ENCODE measurements at regions not wholly inside any gene's neighbourhood (a gene's known extent, or its start where the extent isn't known, plus 50 kb on each side); places are given as distances from the start of the nearest gene placed in this dataset.

DNA sequence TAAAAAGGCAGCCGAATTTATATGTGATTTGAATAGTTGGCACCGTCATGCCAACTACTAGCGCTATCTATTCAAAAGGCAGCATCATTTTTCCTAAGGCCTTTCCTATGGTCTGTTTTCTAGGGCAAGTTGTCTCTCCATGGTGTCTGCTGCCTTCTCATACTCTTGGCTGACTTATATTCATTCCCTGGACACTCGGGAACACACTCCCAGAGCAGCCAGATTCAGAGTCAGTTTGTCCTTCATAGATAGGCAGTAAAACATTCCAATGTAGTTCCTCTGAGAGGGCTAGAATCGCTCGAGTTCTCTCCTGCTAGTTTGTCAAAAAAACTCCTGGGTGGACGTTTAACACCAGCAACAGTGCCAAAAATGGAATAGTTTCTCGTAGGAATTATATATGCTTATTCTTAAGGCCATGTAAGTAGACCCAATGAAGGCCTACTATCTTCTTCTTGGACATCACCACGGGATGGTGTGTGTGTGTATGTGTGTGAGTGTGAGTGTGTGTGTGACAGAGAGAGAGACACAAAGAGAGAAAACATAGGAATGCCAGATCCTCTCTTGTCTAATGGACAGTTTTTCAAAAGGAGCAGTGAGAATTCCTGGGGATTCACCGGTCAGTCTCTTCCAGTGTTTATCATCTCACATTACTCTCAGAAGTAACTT lies 129.3 kb upstream of the CTAGE1 start:
- Histone ChIP-seq H3K27me3 (ENCODE audit: insufficient read depth, poor library complexity, severe bottlenecking) (no peaks in the 10 kb centered on the region), H3K27ac (replicated peaks) (no peak overlapping the region), H3K4me3 (replicated peaks; ENCODE audit: insufficient read depth, low read length) (no peak overlapping the region)
- TF ChIP-seq, protein P1, sequence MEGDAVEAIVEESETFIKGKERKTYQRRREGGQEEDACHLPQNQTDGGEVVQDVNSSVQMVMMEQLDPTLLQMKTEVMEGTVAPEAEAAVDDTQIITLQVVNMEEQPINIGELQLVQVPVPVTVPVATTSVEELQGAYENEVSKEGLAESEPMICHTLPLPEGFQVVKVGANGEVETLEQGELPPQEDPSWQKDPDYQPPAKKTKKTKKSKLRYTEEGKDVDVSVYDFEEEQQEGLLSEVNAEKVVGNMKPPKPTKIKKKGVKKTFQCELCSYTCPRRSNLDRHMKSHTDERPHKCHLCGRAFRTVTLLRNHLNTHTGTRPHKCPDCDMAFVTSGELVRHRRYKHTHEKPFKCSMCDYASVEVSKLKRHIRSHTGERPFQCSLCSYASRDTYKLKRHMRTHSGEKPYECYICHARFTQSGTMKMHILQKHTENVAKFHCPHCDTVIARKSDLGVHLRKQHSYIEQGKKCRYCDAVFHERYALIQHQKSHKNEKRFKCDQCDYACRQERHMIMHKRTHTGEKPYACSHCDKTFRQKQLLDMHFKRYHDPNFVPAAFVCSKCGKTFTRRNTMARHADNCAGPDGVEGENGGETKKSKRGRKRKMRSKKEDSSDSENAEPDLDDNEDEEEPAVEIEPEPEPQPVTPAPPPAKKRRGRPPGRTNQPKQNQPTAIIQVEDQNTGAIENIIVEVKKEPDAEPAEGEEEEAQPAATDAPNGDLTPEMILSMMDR (IDR thresholded peaks at IDR 0.05; ENCODE audit: insufficient read depth, low read length): no peak
- TF ChIP-seq, protein P2, sequence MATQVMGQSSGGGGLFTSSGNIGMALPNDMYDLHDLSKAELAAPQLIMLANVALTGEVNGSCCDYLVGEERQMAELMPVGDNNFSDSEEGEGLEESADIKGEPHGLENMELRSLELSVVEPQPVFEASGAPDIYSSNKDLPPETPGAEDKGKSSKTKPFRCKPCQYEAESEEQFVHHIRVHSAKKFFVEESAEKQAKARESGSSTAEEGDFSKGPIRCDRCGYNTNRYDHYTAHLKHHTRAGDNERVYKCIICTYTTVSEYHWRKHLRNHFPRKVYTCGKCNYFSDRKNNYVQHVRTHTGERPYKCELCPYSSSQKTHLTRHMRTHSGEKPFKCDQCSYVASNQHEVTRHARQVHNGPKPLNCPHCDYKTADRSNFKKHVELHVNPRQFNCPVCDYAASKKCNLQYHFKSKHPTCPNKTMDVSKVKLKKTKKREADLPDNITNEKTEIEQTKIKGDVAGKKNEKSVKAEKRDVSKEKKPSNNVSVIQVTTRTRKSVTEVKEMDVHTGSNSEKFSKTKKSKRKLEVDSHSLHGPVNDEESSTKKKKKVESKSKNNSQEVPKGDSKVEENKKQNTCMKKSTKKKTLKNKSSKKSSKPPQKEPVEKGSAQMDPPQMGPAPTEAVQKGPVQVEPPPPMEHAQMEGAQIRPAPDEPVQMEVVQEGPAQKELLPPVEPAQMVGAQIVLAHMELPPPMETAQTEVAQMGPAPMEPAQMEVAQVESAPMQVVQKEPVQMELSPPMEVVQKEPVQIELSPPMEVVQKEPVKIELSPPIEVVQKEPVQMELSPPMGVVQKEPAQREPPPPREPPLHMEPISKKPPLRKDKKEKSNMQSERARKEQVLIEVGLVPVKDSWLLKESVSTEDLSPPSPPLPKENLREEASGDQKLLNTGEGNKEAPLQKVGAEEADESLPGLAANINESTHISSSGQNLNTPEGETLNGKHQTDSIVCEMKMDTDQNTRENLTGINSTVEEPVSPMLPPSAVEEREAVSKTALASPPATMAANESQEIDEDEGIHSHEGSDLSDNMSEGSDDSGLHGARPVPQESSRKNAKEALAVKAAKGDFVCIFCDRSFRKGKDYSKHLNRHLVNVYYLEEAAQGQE (IDR thresholded peaks at IDR 0.05; ENCODE audit: insufficient replicate concordance, low read depth): no peak
- TF ChIP-seq POLR2AphosphoS5 (IDR thresholded peaks at IDR 0.05; ENCODE audit: low read depth) (no peak), GABPA (IDR thresholded peaks at IDR 0.05; ENCODE audit: low read depth) (no peak), SPI1 (IDR thresholded peaks at IDR 0.05; ENCODE audit: borderline replicate concordance, low read depth) (no peak)
- DNase-seq (ENCODE audit: low read depth in 1 of 2, low spot score in 1 of 2): no peak

DNA sequence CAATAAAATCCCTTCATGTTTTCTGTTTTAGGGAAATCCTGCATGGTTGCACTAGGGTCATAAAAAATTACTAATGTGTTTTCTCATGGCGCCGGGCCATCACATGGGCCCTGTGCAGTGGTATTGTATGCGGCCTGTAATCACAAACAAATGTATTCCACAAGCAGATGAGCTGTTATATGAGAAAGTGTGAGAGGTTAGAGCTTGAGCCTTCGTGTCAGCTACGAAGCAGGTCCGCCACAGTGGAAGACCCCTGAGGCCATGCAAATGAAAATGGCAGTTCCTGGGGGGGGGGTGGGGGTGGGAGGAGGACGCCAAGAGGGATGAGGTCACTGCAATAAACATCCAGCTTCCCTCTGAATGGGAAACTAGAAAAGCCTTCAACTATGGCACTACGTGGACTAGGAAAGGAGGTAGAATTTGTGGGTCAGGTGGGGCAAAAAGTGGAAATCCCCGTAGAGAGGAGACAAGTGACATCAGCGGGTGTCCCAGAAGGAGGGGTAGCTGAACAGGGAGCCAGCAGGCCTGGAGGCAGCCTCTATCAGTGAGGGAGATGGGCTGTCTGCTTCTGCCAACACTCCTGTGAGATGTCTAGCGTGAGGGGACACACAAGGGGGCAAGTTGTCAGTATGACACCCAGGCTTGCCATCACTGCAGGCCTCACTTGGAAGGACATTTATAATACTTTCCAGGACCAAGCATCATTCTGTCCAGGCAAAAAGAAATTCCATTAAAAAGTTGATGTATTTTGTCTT lies 130.3 kb upstream of the CTAGE1 start:
- H3K4me3 ChIP-seq (replicated peaks; ENCODE audit: insufficient read depth, low read length): no peak overlapping the region
- DNase-seq (ENCODE audit: low read depth in 1 of 2, low spot score in 1 of 2): no peak
- no peaks in the 10 kb centered on the region for H3K27me3 ChIP-seq (ENCODE audit: insufficient read depth, poor library complexity, severe bottlenecking)
- TF ChIP-seq, protein P1 (IDR thresholded peaks at IDR 0.05; ENCODE audit: insufficient read depth, low read length): no peak
- no peak overlapping the region for H3K27ac ChIP-seq (replicated peaks)

DNA sequence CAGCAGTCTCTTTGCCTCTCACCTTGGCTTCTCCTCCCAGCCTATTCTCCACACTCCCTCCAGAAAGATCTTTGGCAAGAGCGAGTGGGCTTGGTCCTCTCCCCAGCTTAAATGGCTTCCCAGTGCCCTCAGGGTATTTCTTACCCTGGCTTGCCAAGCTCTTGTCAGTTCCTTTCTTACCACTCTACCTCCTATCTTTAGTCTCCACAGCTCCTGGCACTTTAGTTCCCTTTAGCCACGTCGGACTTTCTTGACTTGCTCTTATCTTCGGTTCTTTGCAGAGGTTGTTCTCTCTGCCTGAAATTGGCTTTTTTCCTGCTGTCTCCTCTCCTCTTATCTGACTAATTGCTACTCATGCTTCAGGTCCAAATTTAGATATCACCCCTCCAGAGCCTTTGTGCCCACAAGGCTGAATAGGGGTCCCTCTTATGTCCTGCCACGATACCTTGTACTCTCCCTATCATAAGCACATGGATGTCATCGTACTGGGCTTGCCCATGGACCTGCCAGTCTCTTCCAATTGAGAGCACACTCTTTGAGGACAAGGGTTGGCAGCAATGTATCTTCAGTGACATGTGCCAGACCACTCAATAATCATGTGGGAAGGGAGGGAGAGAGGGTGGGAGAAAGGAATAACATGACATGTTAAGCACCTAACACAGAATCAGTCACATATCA lies 131.7 kb upstream of the CTAGE1 start:
- DNase-seq (ENCODE audit: low read depth in 1 of 2, low spot score in 1 of 2): no peak

More for the DNA sequence above, 131.7 kb upstream of the CTAGE1 start:
- no peak overlapping the region for H3K4me3 ChIP-seq (replicated peaks; ENCODE audit: insufficient read depth, low read length)
- no peak overlapping the region for H3K27ac ChIP-seq (replicated peaks)
- no peaks in the 10 kb centered on the region for H3K27me3 ChIP-seq (ENCODE audit: insufficient read depth, poor library complexity, severe bottlenecking)
- TF ChIP-seq GABPA (IDR thresholded peaks at IDR 0.05; ENCODE audit: low read depth) (no peak), POLR2AphosphoS5 (IDR thresholded peaks at IDR 0.05; ENCODE audit: low read depth) (no peak), SPI1 (IDR thresholded peaks at IDR 0.05; ENCODE audit: borderline replicate concordance, low read depth) (no peak)
- TF ChIP-seq, protein P1 (IDR thresholded peaks at IDR 0.05; ENCODE audit: insufficient read depth, low read length): no peak
- TF ChIP-seq, protein P2 (IDR thresholded peaks at IDR 0.05; ENCODE audit: insufficient replicate concordance, low read depth): no peak

Measured in HL-60 (cell line).